HG03565 (cell line): ENCODE measurements at regions not wholly inside any gene's neighbourhood (a gene's known extent, or its start where the extent isn't known, plus 50 kb on each side); places are given as distances from the start of the nearest gene placed in this dataset.
"Not testable (repeated sequence)": the region's sequence is repeated elsewhere in the genome, so short reads cannot be mapped to it uniquely, and the experiment has no call there.

ENCODE experiments used
- ATAC-seq: cut with Tn5 transposase; IDR thresholded peaks from one replicate; pipeline ENCODE4 v1.9.1; 2021; ENCODE audit warnings: mild to moderate bottlenecking, moderate library complexity; ENCODE audit not compliant: unreplicated experiment

- no peak for ATAC-seq
Observed at GRCh38 chr4:34932591-34932990, 1311.7 kb downstream of the ARAP2 start.

- ATAC-seq = no peak
Observed at GRCh38 chr4:34935739-34936138, 1308.6 kb downstream of the ARAP2 start.

DNA sequence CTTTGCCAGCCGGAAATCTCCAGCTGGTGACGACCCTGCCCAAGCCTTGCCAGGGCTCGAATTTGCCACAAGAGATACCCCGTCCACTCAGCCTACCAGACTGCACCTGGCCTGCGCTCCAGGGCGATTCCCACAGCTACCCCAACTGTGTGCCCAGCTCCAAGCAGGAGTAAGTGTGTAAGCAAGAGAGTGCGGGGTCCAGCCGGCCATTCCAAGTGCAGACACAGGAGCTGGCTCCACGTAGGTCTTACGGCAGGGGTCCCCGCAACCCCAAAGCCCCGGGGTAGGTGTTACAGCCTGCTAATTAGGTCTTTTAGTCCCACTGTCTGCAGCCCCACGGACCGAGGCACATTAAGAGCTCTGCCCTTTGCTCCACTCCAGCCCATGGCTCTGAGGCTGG lies 1305.2 kb downstream of the ARAP2 start:
- no peak for ATAC-seq

- ATAC-seq = no peak
Observed at GRCh38 chr4:34943741-34944386, 1300.5 kb downstream of the ARAP2 start.

GRCh38 chr4:34950926-34951325 lies 1293.4 kb downstream of the ARAP2 start:
- no peak for ATAC-seq

DNA sequence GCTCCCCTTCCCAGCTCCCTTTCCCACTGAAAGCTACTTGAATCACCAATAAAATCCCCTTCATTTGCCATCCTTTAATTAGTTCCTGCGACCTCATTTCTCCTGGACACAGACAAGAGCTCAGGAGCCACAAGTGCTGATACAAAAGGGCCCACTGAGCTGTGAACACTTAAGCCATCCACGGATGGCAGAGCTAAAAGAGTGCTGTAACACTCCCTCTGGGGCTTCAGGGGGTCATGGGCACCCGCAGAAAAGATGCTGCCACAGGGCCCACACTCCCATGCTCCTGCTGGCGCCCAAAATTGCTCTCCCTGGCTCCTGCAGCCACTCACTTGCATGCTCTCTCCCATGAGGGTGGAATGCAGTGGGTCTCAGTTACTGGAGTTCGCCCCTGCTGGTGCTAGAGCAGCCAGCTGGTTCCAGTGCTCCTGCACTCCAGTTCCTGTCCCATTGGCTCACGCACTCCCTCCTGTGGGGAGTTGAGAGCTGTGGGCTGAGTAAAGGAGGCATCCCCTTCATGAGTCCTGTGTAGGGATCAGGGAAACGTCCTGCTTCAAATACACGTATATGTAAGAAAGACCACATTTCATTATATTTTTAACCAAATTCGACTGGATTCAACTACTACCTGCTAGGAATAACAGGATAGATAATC lies 1291.0 kb downstream of the ARAP2 start:
- ATAC-seq = no peak

- ATAC-seq = no peak
Observed at GRCh38 chr4:34964613-34965012, 1279.7 kb downstream of the ARAP2 start.

- ATAC-seq = no peak
Observed at GRCh38 chr4:34972189-34972588, 1272.1 kb downstream of the ARAP2 start.

DNA sequence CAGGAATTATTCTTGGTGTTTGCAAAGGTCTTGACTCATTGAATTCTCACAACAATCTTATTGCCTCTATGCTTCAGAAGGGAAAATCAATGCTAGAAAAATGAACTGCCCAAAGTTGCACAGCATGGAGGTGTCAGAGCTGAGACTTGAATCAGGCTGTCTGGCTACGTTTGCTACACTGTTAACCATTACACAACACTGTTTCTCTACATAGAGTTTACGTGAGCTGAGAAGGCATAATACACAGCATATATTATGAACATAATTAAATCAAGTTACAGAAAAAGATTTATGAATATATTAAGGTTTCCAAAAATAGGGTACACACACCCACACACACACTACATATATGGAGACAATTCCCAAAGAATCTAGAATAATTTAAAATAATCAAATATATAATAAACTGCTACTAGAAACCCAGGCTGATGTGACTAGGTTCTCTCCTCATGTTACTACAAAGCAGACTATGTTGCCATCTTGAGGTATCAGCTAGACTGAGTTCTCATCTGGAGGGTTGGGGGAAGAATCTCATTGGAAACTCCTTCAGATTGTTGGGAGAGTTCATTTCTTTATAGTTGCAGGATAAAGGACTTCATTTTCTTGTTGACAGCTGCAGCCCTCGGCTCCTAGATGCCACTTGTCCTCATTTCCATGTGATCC lies 1270.5 kb downstream of the ARAP2 start:
- no peak for ATAC-seq

DNA sequence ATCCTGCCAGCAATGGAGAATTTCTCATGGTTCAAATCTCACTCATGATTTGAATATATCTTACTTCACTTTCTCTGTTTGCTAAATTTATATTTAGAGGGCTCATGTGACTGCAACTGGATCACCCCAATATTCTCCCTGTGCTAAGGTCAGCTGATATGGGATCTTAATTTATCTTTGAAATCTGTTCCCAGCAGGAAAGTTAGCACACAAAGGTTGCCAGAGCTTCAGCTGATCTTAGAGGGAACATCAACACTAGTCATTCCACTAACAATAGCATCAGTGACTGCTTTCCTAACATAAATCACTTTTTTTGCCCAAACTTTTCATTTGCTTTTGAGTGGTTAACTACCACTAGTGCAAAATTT lies 1270.0 kb downstream of the ARAP2 start:
- ATAC-seq = no peak

GRCh38 chr4:35021222-35021621 lies 1223.1 kb downstream of the ARAP2 start:
- not testable (repeated sequence) for ATAC-seq

DNA sequence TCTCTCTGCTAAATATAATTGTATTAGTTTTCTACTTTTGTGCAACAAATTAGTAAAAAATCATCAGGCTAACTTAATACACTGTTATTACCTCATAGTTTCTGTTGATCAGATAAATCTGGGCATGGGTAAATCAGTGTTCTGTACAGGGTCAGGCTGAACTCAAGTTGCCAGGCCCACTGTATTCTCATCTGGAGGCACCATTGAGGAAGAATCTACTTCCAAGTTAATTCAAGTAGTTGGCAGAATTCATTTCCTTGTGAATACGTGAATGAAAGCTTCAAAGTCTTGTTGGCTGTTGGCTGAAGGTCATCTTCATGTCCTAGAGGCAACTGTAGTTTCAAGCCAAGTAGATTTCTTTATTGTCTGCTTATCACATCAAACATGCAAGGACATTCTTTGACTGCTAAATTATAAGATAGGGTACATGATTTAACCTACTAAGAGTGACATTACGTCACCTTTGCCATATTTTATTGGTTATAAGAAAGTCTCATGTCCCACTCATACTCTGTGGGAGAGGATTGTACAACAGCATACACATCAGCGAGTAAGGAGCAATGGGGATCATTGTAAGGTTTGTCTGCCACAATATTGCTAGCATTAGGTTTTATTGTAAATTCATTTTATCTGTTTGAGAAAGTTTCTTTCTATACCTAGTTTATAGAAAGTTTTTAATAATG lies 1219.0 kb downstream of the ARAP2 start:
- no peak for ATAC-seq

GRCh38 chr4:35038079-35038805 lies 1206.1 kb downstream of the ARAP2 start:
- no peak for ATAC-seq

- ATAC-seq = no peak
Observed at GRCh38 chr4:35038845-35039244, 1205.5 kb downstream of the ARAP2 start.

- ATAC-seq = no peak
Observed at GRCh38 chr4:35052546-35052945, 1191.8 kb downstream of the ARAP2 start.

- no peak for ATAC-seq
Observed at GRCh38 chr4:35063031-35063570, 1181.2 kb downstream of the ARAP2 start.

DNA sequence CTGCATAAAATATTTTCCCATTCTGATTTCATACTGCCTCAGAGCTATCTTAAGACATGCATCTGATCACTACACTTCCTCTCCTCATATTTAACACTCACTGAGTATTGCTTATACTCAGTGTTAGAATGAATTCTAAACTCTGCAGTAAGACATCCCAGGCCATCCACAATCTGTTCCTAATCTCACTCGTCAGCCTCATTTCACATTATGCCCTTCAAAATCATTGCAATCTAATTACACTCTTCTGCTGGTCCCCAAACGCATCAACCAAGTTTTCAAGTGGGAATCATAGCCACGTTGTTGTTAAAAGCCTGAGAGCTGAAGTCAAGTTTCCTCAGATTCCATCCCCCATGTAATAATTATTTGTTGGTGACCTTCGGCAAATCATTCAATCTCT lies 1177.9 kb downstream of the ARAP2 start:
- ATAC-seq = no peak

GRCh38 chr4:35080799-35081198 lies 1163.5 kb downstream of the ARAP2 start:
- no peak for ATAC-seq

GRCh38 chr4:35087218-35087617 lies 1157.1 kb downstream of the ARAP2 start:
- ATAC-seq = no peak

GRCh38 chr4:35100932-35101331 lies 1143.4 kb downstream of the ARAP2 start:
- ATAC-seq = no peak

DNA sequence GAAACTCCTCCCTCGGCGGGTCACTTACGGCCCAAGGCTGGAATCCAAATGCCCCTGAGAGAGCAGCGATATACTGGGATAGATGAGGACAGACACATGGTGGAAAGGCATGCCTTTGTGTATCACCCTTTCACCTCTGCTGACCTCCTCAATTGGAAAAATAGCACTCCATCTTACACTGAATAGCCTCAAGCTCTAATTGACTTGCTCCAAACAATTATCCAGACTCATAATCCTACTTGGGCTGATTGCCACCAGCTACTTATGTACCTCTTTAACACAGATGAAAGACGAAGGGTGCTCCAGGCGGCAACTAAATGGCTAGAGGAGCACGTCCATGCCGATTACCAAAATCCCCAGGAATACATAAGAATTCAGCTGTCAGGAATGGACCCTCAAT lies 1142.2 kb downstream of the ARAP2 start:
- no peak for ATAC-seq
